H1 (cell line): ENCODE measurements at regions not wholly inside any gene's neighbourhood (a gene's known extent, or its start where the extent isn't known, plus 50 kb on each side); places are given as distances from the start of the nearest gene placed in this dataset.

ENCODE experiments used
- CEBPB ChIP-seq: IDR thresholded peaks from 2 replicates; pipeline ENCODE4 v1.6.1; 2012; ENCODE audit warnings: low read depth, low read length
- CHD7 ChIP-seq: fragments of 300-600 bp; sonication (generic); IDR thresholded peaks from 2 replicates; pipeline ENCODE4 v1.7.1; 2012; ENCODE audit warnings: low read length, moderate library complexity, mild to moderate bottlenecking, inconsistent platforms; ENCODE audit not compliant: insufficient replicate concordance
- JUN ChIP-seq: IDR thresholded peaks from 2 replicates; pipeline ENCODE4 v1.6.1; 2011; ENCODE audit warnings: low read depth, mild to moderate bottlenecking, improper control_type of control experiment, low read length
- NANOG ChIP-seq: IDR thresholded peaks from 2 replicates; pipeline ENCODE4 v1.6.1; 2011; ENCODE audit warnings: low read length, low read depth, mild to moderate bottlenecking, inconsistent platforms; ENCODE audit not compliant: insufficient read depth, poor library complexity, severe bottlenecking
- POLR2A ChIP-seq, 2 experiments: IDR thresholded peaks; 1 replicate in 1 of 2; 2 replicates in 1 of 2; pipeline ENCODE4 v1.6.1; 2011; ENCODE audit warnings: low read depth in 2 of 2, low read length in 2 of 2, mild to moderate bottlenecking in 2 of 2; ENCODE audit errors: control extremely low read depth in 1 of 2
- RFX5 ChIP-seq: IDR thresholded peaks from 2 replicates; pipeline ENCODE4 v1.6.1; 2011; ENCODE audit warnings: low read depth, low read length, improper control_type of control experiment, borderline replicate concordance
- SP1 ChIP-seq: IDR thresholded peaks from 2 replicates; pipeline ENCODE4 v1.6.1; 2011; ENCODE audit warnings: low read depth, low read length

DNA sequence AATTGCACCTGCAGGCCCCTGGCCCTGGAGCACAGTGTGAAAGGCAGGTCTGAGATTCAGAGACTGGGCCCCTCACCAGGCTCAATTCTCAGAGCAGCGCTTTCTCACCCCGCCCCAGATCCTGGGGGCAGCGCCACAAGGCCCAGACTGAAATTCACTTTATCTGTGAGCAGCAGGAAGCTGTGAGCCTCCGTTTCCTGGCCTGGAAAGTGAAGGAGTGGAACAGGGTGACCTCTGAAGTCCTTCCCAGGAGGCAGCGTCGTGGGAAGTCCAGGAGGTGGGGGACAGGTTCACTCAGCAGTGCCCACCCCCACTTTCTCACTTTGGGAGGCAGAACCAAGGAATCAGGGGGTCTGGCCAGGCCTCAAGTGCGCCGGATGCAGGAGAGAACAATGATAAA, 235.4 kb downstream of the NDUFA10 start (continued):
- TF ChIP-seq CHD7 (no peak), SP1 (no peak), RFX5 (no peak), POLR2A (IDR thresholded peaks at IDR 0.05; ENCODE audit: control extremely low read depth in 1 of 2, low read depth in 2 of 2, low read length in 2 of 2) (no peak), JUN (no peak), CEBPB (no peak), NANOG (no peak)
